Lung (tissue), 11 donors: ENCODE measurements at regions not wholly inside any gene's neighbourhood (a gene's known extent, or its start where the extent isn't known, plus 50 kb on each side); places are given as distances from the start of the nearest gene placed in this dataset.

ENCODE experiments used
- ATAC-seq: fragments of 200-7000 bp; cut with Tn5 transposase; one replicate; pipeline ENCODE4 v1.9.1; 2020; ENCODE audit warnings: moderate number of reproducible peaks; ENCODE audit not compliant: insufficient read depth, low FRiP score
- DNase-seq, 3 donors: peaks; one replicate each; pipeline ENCODE4 v3.0.0-alpha.2; 2013 to 2017
- H3K27ac ChIP-seq, 2 donors: one replicate each; pipeline ENCODE4 v1.5.1; 2013; ENCODE audit warnings: mild to moderate bottlenecking in 2 of 2, moderate library complexity in 2 of 2, control low read depth in 1 of 2, inconsistent platforms in 1 of 2, low read depth in 1 of 2, low read length in 1 of 2
- H3K27me3 ChIP-seq, 3 donors: one replicate each; pipeline ENCODE4 v1.5.1; 2013; ENCODE audit warnings: low read length in 2 of 3; ENCODE audit not compliant: control insufficient read depth in 3 of 3, insufficient read depth in 3 of 3
- H3K36me3 ChIP-seq, 4 donors: one replicate each; pipeline ENCODE4 v1.5.1; 2013; ENCODE audit warnings: low read length in 4 of 4, mild to moderate bottlenecking in 1 of 4, moderate library complexity in 1 of 4; ENCODE audit not compliant: control insufficient read depth in 4 of 4, insufficient read depth in 4 of 4
- H3K4me1 ChIP-seq, 5 donors: one replicate each; pipeline ENCODE4 v1.5.1; 2013; ENCODE audit warnings: low read length in 5 of 5, mild to moderate bottlenecking in 2 of 5, moderate library complexity in 1 of 5; ENCODE audit not compliant: control insufficient read depth in 5 of 5, insufficient read depth in 5 of 5
- H3K4me3 ChIP-seq: one replicate; pipeline ENCODE4 v1.5.1; 2013; ENCODE audit warnings: mild to moderate bottlenecking, control low read depth, moderate library complexity
- H3K9ac ChIP-seq, 2 donors: one replicate each; pipeline ENCODE4 v1.5.1; 2013; ENCODE audit warnings: low read length in 2 of 2, control low read depth in 1 of 2; ENCODE audit not compliant: insufficient read depth in 1 of 2
- H3K9me3 ChIP-seq, 4 donors: one replicate each; pipeline ENCODE4 v1.5.1; 2013; ENCODE audit warnings: low read length in 3 of 4, mild to moderate bottlenecking in 1 of 4, moderate library complexity in 1 of 4; ENCODE audit not compliant: control insufficient read depth in 4 of 4, insufficient read depth in 3 of 4
- WGBS, 2 donors: extraction: QIAGEN DNeasy Blood & Tissue Kit; methylation state at CpG; one replicate each; pipeline ENCODE4 v1.1.7; 2013; 5-methylcytosine and 5-hydroxymethylcytosine counted together
- TF ChIP-seq, protein P1 (sequence below): IDR thresholded peaks from 2 replicates; pipeline ENCODE4 v1.5.1; 2012; ENCODE audit warnings: mild to moderate bottlenecking; ENCODE audit errors: control extremely low read depth, extremely low read depth
- donor health status: control.
- donor health status: control.
- donor health status: Bipolar disorder and iron deficiency.
- donor health status: healthy.
- donor health status: DM: yes; HTN: yes; CAD: no.

DNA sequence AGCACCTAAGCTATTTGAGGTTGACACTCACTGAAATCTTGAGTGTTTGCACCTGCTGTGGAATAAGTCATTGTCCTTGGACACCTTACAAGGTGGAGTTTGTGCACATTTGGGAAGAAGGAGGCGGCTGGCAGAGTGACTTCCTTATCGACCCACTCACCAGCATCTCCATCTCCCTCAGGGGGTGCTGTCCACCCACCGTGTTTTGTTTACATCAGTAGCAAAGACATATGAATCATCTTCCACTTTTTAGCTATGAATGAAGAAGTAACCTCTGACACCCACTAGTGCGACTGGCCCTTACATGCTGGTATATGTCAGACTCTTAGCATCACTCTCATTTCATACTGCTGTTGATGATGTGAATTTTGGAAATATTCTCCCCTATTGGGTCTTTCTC, 119.5 kb upstream of the SGK1 start:
- no peaks in the 10 kb centered on the region for H3K27me3 ChIP-seq
- TF ChIP-seq, protein P1, sequence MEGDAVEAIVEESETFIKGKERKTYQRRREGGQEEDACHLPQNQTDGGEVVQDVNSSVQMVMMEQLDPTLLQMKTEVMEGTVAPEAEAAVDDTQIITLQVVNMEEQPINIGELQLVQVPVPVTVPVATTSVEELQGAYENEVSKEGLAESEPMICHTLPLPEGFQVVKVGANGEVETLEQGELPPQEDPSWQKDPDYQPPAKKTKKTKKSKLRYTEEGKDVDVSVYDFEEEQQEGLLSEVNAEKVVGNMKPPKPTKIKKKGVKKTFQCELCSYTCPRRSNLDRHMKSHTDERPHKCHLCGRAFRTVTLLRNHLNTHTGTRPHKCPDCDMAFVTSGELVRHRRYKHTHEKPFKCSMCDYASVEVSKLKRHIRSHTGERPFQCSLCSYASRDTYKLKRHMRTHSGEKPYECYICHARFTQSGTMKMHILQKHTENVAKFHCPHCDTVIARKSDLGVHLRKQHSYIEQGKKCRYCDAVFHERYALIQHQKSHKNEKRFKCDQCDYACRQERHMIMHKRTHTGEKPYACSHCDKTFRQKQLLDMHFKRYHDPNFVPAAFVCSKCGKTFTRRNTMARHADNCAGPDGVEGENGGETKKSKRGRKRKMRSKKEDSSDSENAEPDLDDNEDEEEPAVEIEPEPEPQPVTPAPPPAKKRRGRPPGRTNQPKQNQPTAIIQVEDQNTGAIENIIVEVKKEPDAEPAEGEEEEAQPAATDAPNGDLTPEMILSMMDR = no peak
- no peak overlapping the region for H3K4me3 ChIP-seq
- ATAC-seq = peak; percentile 8
- peaks cover 0 to 3% (median 0%) of the 10 kb centered on the region in 5 donors for H3K4me1 ChIP-seq
- peak overlapping the region in 1 of 2 donors; percentile 49 for H3K27ac ChIP-seq
- H3K9me3 ChIP-seq = no peaks in the 10 kb centered on the region
- H3K9ac ChIP-seq = no peak overlapping the region
- no peak for DNase-seq
- 39 to 43% methylated on average over 4 of the region's 4 CpGs for WGBS, 2 donors
- no peaks in the 10 kb centered on the region for H3K36me3 ChIP-seq

DNA sequence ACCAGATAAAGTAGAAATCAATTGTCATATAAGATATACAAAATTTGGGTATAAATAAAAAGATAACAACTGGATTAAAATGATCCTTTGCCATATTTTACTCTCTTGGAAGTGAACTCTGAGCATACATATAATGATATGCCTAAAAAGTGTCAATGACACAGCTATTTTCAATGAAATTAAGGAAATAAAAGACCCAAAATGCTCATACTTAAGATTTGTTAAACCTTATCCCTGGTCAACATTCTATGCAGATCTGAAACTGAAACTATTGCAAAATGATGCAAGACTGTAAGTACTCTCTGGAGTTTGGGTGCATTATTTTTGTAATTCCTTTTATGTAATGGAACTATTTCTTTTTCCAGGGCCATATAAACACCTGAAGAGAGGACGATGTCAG, 119.0 kb upstream of the SGK1 start:
- Histone ChIP-seq H3K9ac (no peak overlapping the region), H3K27ac (peak overlapping the region in 1 of 2 donors; percentile 49), H3K4me3 (no peak overlapping the region), H3K4me1 (peaks cover 0 to 3% (median 0%) of the 10 kb centered on the region in 5 donors), H3K36me3 (no peaks in the 10 kb centered on the region), H3K27me3 (no peaks in the 10 kb centered on the region), H3K9me3 (no peaks in the 10 kb centered on the region)
- DNase-seq (no peak), ATAC-seq (peak; percentile 37)
- TF ChIP-seq, protein P1 = no peak
- WGBS, 2 donors = 0 to 25% methylated on average over 1 of the region's 1 CpG

DNA sequence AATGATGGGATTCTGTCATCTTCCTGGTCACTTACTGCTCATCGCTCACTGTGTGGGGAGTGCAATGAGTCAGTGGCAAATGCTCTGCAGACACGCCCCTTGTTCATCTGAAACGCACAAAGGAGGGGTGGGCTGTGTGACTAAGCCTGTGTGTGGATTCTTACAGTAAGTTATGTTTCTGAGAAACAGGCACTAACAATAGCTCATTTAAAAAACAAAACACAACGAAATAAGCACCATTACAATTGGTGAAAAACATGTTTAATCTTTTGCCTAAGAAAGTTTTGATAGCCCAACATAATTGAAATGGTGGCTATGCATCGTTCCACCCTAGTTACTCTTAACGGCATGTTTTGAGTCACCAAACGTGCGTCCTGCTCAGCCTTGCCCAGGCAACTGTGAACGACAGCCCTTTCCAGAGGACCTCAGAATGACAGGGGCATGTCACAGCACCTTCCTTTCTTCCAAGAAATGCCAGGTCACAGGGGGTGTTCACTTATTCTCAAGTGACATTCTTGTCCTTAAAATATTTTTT, 118.4 kb upstream of the SGK1 start:
- no peaks in the 10 kb centered on the region for H3K36me3 ChIP-seq
- H3K27ac ChIP-seq = peak overlapping the region; percentile 53 to 86
- no peaks in the 10 kb centered on the region for H3K9me3 ChIP-seq
- DNase-seq = no peak
- peaks cover 0 to 3% (median 0%) of the 10 kb centered on the region in 5 donors for H3K4me1 ChIP-seq
- no peak overlapping the region for H3K4me3 ChIP-seq
- no peaks in the 10 kb centered on the region for H3K27me3 ChIP-seq
- WGBS, 2 donors = 45 to 73% methylated on average over 9 of the region's 9 CpGs
- peak; percentile 87 for ATAC-seq
- TF ChIP-seq, protein P1 = no peak
- no peak overlapping the region for H3K9ac ChIP-seq

DNA sequence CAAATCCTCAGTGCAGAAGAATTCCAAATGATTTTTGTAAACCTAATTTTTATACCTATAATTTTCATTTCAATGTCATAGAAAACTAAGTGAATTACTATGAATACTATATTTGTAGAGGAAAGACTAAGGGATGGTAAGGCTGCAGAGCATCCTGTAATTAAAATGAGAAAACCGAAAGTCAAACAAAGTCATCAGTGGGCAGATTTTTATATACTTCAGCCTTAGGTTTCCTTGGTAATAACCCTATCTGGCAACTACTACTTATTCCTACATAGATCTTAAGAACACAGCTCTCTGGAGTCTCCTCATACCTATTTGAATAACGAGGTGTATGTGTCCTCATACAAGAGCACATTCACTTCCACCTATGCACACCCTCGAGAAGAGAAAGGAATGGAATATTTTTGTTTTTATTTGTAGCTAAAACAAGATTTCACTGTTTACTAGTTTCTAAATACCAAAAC, 117.9 kb upstream of the SGK1 start:
- Histone ChIP-seq H3K27me3 (no peaks in the 10 kb centered on the region), H3K4me1 (peaks cover 0 to 3% (median 0%) of the 10 kb centered on the region in 5 donors), H3K9me3 (no peaks in the 10 kb centered on the region), H3K4me3 (no peak overlapping the region), H3K27ac (peak overlapping the region; percentile 26 to 53), H3K36me3 (no peaks in the 10 kb centered on the region), H3K9ac (no peak overlapping the region)
- no peak for DNase-seq
- TF ChIP-seq, protein P1 = no peak
- 37 to 42% methylated on average over 3 of the region's 3 CpGs for WGBS, 2 donors
- ATAC-seq = no peak
